ENCODE measurements at regions not wholly inside any gene's neighbourhood (a gene's known extent, or its start where the extent isn't known, plus 50 kb on each side); places are given as distances from the start of the nearest gene placed in this dataset.

DNA sequence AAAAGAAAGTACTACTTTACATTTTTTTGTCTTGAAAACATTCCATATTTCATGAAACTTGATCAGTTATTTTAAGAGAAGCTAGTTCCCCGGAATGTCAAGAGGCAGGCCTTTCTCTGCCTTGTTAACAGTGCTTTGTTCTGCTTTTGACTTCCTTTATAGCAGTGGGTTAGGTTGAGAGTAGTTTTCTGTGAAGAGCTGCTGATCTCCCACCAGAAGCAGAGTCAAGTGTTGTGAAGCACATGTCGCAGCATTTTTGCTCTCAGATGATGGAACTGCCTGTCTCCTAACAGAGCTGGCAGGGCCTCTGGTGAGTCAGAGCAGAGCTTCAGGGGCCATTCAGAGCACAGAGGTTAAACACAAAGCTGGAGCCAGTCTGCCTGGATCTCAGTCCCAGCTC, 871.8 kb downstream of the SLC4A3 start:
- H3K36me3 ChIP-seq = no peaks in the 10 kb centered on the region
- no peak for DNase-seq (ENCODE audit: low spot score in 2 of 2)
- H3K27ac ChIP-seq = no peak overlapping the region
- TF ChIP-seq EP300 (IDR thresholded peaks at IDR 0.05) = no peak
- TF ChIP-seq, protein P1, sequence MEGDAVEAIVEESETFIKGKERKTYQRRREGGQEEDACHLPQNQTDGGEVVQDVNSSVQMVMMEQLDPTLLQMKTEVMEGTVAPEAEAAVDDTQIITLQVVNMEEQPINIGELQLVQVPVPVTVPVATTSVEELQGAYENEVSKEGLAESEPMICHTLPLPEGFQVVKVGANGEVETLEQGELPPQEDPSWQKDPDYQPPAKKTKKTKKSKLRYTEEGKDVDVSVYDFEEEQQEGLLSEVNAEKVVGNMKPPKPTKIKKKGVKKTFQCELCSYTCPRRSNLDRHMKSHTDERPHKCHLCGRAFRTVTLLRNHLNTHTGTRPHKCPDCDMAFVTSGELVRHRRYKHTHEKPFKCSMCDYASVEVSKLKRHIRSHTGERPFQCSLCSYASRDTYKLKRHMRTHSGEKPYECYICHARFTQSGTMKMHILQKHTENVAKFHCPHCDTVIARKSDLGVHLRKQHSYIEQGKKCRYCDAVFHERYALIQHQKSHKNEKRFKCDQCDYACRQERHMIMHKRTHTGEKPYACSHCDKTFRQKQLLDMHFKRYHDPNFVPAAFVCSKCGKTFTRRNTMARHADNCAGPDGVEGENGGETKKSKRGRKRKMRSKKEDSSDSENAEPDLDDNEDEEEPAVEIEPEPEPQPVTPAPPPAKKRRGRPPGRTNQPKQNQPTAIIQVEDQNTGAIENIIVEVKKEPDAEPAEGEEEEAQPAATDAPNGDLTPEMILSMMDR (IDR thresholded peaks at IDR 0.05) = no peak
- TF ChIP-seq POLR2A (IDR thresholded peaks at IDR 0.05) = no peak
- no peaks in the 10 kb centered on the region for H3K4me1 ChIP-seq
- no peaks in the 10 kb centered on the region for H3K27me3 ChIP-seq
- H3K9me3 ChIP-seq = peaks cover 0 to 8% (median 0%) of the 10 kb centered on the region in 4 donors
- no peak overlapping the region for H3K4me3 ChIP-seq
- 4 to 9% methylated on average over 2 of the region's 2 CpGs for WGBS, 2 donors

DNA sequence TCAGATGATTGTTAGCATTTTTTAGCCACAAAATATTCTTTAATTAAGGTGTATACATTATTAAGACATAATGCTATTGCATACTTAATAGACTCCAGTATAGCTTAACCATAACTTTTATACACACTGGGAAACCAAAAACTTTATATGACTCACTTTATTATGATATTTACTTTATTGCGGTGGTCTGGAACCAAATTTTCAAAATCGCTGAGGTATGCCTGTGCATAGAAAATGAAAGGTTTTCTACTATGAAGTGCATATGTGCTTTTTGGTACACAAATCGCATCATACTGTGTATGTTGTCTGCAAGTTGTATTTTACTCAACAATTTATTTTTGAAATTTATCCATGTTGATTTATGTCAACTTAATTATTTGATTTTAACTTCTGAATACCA, 875.1 kb downstream of the SLC4A3 start:
- DNase-seq (ENCODE audit: low spot score in 2 of 2) = no peak
- TF ChIP-seq EP300 (IDR thresholded peaks at IDR 0.05) (no peak), POLR2A (IDR thresholded peaks at IDR 0.05) (no peak)
- TF ChIP-seq, protein P1 (IDR thresholded peaks at IDR 0.05) = no peak
- peaks cover 0 to 8% (median 0%) of the 10 kb centered on the region in 4 donors for H3K9me3 ChIP-seq
- H3K4me3 ChIP-seq = no peak overlapping the region
- WGBS, 2 donors = 97 to 100% methylated on average over 3 of the region's 3 CpGs
- no peaks in the 10 kb centered on the region for H3K36me3 ChIP-seq
- no peak overlapping the region for H3K27ac ChIP-seq
- no peaks in the 10 kb centered on the region for H3K4me1 ChIP-seq
- no peaks in the 10 kb centered on the region for H3K27me3 ChIP-seq

DNA sequence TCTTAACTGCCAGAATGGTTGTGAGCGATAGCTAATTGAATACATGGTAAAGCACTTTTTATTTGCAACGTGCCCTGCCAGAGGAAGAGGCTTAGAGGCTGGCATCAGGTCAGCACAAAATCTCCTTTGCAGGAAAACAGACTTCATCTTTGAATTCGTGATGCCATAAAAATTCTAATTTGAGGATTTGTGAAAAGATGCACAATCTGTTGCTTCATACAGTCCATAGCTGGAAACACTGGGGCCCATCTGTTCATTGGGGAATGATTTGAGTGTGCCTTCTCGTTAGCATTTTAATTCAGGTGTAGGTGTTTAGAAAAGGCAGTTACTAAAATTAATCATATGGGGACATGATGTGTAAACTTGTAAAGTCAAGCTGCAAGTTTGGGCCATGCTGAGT, 876.0 kb downstream of the SLC4A3 start:
- H3K9me3 ChIP-seq = peaks cover 0 to 8% (median 0%) of the 10 kb centered on the region in 4 donors
- 90% methylated on average over 4 of the region's 4 CpGs for WGBS, 2 donors
- no peaks in the 10 kb centered on the region for H3K36me3 ChIP-seq
- H3K27ac ChIP-seq = no peak overlapping the region
- no peak overlapping the region for H3K4me3 ChIP-seq
- DNase-seq (ENCODE audit: low spot score in 2 of 2) = no peak
- TF ChIP-seq POLR2A (IDR thresholded peaks at IDR 0.05) (no peak), EP300 (IDR thresholded peaks at IDR 0.05) (no peak)
- TF ChIP-seq, protein P1 (IDR thresholded peaks at IDR 0.05) = no peak
- H3K27me3 ChIP-seq = no peaks in the 10 kb centered on the region
- no peaks in the 10 kb centered on the region for H3K4me1 ChIP-seq

DNA sequence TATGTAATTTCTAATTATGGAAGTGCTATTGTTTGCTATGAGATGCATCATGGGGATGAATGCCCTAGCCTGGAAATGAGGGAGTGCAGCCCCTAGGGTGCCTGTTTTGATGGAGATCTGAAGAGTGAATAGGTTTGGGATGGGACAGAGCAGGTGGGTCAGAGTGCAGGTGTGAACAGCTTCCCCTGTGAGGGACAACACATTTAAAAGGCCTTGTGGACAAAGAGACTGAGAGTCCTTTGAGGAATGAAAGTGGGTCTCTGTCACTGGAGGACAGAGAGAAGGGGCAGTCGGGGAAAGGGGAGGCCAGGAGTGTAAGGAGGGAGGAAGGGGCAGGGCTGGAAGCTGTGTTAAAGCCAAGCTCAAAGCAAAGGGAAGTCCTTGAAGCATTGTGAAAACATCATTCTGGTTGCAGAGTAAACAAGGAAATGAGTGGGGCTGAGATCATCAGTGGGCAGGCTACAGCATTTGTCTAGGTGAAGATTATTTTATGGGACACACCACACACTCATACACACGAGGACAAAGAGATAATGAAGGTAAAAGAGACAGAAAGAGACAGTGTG, 877.6 kb downstream of the SLC4A3 start:
- Histone ChIP-seq H3K9me3 (peaks cover 0 to 8% (median 0%) of the 10 kb centered on the region in 4 donors), H3K4me1 (no peaks in the 10 kb centered on the region), H3K4me3 (no peak overlapping the region), H3K27ac (no peak overlapping the region), H3K27me3 (no peaks in the 10 kb centered on the region), H3K36me3 (no peaks in the 10 kb centered on the region)
- no peak for DNase-seq (ENCODE audit: low spot score in 2 of 2)
- TF ChIP-seq POLR2A (IDR thresholded peaks at IDR 0.05) (no peak), EP300 (IDR thresholded peaks at IDR 0.05) (no peak)
- TF ChIP-seq, protein P1 (IDR thresholded peaks at IDR 0.05) = no peak
- 25 to 28% methylated on average over 2 of the region's 2 CpGs for WGBS, 2 donors

DNA sequence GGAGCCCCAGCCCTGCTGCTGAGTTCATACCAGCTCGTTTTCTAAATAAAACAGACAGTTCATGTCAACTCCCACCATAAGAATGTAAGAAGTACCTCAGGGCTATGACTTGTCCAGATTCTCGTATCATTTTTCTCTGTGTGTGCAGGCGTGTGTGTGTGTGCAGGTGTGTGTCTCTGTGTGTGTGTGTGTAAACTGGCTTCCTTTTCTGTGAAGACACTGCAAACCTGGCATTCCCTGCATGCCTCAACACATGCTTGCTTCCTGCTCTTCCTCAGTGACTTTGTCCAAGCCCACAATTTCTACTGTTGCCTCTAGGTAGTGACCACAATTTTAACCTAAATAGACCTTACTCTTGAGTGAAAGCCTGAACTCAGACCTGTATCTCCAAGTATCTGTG, 879.0 kb downstream of the SLC4A3 start:
- no peaks in the 10 kb centered on the region for H3K36me3 ChIP-seq
- DNase-seq (ENCODE audit: low spot score in 2 of 2) = no peak
- no peaks in the 10 kb centered on the region for H3K27me3 ChIP-seq
- H3K9me3 ChIP-seq = peaks cover 0 to 2% (median 0%) of the 10 kb centered on the region in 4 donors
- H3K27ac ChIP-seq = no peak overlapping the region
- TF ChIP-seq EP300 (IDR thresholded peaks at IDR 0.05) (no peak), POLR2A (IDR thresholded peaks at IDR 0.05) (no peak)
- TF ChIP-seq, protein P1 (IDR thresholded peaks at IDR 0.05) = no peak
- H3K4me1 ChIP-seq = no peaks in the 10 kb centered on the region
- H3K4me3 ChIP-seq = no peak overlapping the region
- 78 to 83% methylated on average over 3 of the region's 3 CpGs for WGBS, 2 donors
